ENCODE measurements at regions not wholly inside any gene's neighbourhood (a gene's known extent, or its start where the extent isn't known, plus 50 kb on each side); places are given as distances from the start of the nearest gene placed in this dataset.
"Not testable (repeated sequence)": the region's sequence is repeated elsewhere in the genome, so short reads cannot be mapped to it uniquely, and the experiment has no call there.

- in situ Hi-C loops (cut with HindIII; ENCODE audit: low sequenced_read_pairs) = loop anchor here (5.0 kb wide), 1 partner anchor 43 kb away; no protein-coding TSS in a partner anchor
These were observed 91.1 kb upstream of the KCNQ5 start for GRCh38 chr6:72530750-72531149.

- in situ Hi-C loops (cut with HindIII; ENCODE audit: low sequenced_read_pairs) = loop anchor here (5.0 kb wide), 1 partner anchor 46 kb away; no protein-coding TSS in a partner anchor
These were observed 88.3 kb upstream of the KCNQ5 start for GRCh38 chr6:72533606-72534005.

GRCh38 chr6:72534236-72534635 lies 87.6 kb upstream of the KCNQ5 start:
- in situ Hi-C loops (cut with HindIII; ENCODE audit: low sequenced_read_pairs) = loop anchor here (5.0 kb wide), 1 partner anchor 47 kb away; no protein-coding TSS in a partner anchor

- in situ Hi-C loops (cut with HindIII; ENCODE audit: low sequenced_read_pairs) = no loop called here
These were observed 86.7 kb upstream of the KCNQ5 start for GRCh38 chr6:72535124-72535523.

- in situ Hi-C loops (cut with HindIII; ENCODE audit: low sequenced_read_pairs) = no loop called here
These were observed 74.8 kb upstream of the KCNQ5 start for GRCh38 chr6:72547020-72547419.

- in situ Hi-C loops (cut with HindIII; ENCODE audit: low sequenced_read_pairs) = no loop called here
These were observed 70.4 kb upstream of the KCNQ5 start for GRCh38 chr6:72551470-72551869.

GRCh38 chr6:72552938-72553337 lies 68.9 kb upstream of the KCNQ5 start:
- in situ Hi-C loops (cut with HindIII; ENCODE audit: low sequenced_read_pairs) = no loop called here

GRCh38 chr6:72553531-72554511 lies 68.0 kb upstream of the KCNQ5 start:
- in situ Hi-C loops (cut with HindIII; ENCODE audit: low sequenced_read_pairs) = no loop called here

GRCh38 chr6:72554761-72555221 lies 67.1 kb upstream of the KCNQ5 start:
- in situ Hi-C loops (cut with HindIII; ENCODE audit: low sequenced_read_pairs) = no loop called here

GRCh38 chr6:72559067-72559466 lies 62.8 kb upstream of the KCNQ5 start:
- in situ Hi-C loops (cut with HindIII; ENCODE audit: low sequenced_read_pairs) = no loop called here

GRCh38 chr6:72559555-72559954 lies 62.3 kb upstream of the KCNQ5 start:
- in situ Hi-C loops (cut with HindIII; ENCODE audit: low sequenced_read_pairs) = no loop called here

GRCh38 chr6:72560721-72561593 lies 60.9 kb upstream of the KCNQ5 start:
- in situ Hi-C loops (cut with HindIII; ENCODE audit: low sequenced_read_pairs) = no loop called here

- in situ Hi-C loops (cut with HindIII; ENCODE audit: low sequenced_read_pairs) = no loop called here
These were observed 60.2 kb upstream of the KCNQ5 start for GRCh38 chr6:72561629-72562028.

GRCh38 chr6:72564231-72564630 lies 57.6 kb upstream of the KCNQ5 start:
- in situ Hi-C loops (cut with HindIII; ENCODE audit: low sequenced_read_pairs) = no loop called here

GRCh38 chr6:72571993-72572392 lies 49.9 kb upstream of the KCNQ5 start:
- in situ Hi-C loops (cut with HindIII; ENCODE audit: low sequenced_read_pairs) = not testable (repeated sequence)
